Iris pigment epithelial cell (primary cell): ENCODE measurements at regions not wholly inside any gene's neighbourhood (a gene's known extent, or its start where the extent isn't known, plus 50 kb on each side); places are given as distances from the start of the nearest gene placed in this dataset.
"Not testable (repeated sequence)": the region's sequence is repeated elsewhere in the genome, so short reads cannot be mapped to it uniquely, and the experiment has no call there.

Experiments
- DNase-seq: peaks from one replicate; pipeline ENCODE4 v3.0.0-alpha.2; 2011; ENCODE audit warnings: low read depth

DNA sequence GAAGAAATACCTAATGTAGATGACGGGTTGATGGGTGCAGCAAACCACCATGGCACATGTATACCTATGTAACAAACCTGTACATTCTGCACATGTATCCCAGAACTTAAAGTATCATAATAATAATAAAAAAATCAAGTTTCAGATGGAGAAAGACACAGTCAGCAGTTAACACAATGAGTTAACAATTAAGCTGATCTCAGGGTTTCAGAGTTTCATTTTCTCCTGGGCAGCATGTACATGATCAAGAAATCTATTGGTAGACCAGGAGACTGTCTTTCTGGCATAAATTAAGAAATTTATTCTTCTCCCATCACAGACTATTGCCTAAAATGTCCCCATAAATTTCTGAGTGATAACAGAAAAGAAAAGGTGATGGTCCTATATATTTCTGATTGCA, 155.3 kb downstream of the RAD51AP2 start:
- no peak for DNase-seq

DNA sequence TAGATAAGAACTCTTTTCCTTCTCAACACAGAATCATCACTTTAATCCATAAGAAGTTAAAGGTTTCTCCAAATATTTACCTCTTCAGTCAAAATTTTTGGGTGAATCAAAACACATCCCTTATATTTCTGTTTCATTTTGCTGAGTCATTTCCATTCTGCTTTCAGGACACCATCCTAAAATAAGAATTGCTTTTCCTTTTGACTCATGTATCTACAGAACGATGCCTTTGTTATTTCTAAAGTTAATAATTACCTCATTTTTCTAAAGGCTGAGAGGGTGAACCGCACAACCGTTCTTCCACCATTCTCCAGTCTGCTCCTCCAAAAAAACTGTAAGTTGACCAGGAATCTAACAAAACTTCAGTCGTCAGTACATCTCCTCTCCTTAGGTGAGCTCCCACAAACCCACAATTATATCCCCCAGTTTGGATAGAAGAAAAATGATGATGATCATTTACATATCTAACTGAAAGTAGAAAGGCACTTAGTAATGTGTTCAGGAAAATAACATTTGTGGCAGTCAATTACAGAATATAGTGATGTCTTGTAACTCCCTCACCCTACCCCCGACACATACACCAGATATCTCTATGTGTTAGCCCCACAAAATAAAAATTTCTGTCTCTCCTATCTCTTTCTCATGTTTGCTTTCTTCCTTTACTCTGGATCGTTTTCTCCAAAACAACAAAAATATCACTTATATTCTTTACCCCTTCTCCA, 162.5 kb downstream of the RAD51AP2 start:
- no peak for DNase-seq

DNA sequence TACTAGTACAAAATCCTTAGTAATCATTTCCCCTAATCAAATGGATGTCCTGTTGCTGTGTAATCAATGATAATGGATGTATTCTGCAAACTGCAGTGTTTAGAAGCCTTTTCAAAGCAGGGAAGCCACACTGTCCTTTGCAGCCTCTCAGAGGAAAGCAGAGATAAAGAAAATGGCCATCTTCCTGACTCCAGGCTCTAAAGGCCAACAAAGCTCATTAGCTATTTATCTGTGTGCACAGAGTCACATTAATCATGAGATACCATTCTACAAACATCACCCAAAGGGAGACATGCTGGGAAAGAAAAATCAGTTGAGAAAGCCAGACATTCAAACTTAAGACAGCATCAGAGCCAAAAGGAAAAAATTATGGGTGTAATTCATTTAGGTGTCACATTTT, 165.0 kb downstream of the RAD51AP2 start:
- no peak for DNase-seq

DNA sequence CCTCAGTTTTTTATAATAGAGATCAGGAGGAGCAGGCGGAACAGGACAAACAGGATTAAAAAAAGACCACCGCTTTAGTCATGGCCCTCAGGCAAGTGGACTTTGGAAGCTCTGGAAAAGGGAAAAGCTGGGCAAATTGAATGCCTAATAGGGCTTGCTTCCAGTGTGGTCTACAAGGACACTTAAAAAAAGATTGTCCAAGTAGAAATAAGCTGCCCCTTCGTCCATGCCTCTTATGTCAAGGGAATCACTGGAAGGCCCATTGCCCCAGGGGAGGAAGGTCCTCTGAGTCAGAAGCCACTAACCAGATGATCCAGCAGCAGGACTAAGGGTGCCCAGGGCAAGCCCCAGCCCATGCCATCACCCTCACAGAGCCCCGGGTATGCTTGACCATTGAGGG, 175.5 kb downstream of the RAD51AP2 start:
- not testable (repeated sequence) for DNase-seq

DNA sequence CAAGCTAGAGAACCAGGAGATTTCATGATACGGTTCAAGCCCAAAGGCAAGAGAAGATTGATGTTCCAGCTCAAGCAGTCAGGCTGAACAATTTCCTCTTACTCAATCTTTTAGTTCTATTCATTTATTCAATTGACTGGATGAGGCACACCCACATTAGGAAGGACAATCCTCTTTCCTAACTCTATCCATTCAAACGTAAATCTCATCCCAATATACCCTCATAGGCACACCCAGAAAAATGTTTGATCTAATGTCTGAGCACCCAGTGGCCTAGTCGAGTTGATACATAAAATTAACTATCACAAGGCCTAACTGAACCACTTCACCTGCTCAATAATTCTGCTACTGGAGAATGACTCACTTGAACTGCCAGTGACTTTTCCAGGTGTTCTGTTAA, 180.7 kb downstream of the RAD51AP2 start:
- DNase-seq: no peak

DNA sequence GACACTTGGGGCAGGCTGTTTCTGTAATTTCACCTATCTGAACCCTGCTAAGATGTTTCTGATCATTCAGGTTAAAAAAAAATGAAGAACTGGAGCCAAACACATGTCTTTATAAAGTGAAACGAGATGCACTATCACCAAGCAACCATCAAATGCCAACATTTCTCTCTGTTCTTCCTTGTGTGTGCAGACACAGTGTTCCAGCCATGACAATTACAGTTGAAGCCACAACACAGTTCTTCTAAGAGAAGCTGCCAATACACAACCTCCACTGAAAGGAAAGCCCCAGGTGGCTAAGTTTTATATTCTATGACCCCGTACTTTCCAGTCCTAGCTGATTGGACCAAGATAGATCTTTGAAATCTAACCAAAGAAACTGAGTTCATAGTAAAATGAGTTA, 181.8 kb downstream of the RAD51AP2 start:
- DNase-seq: no peak

DNA sequence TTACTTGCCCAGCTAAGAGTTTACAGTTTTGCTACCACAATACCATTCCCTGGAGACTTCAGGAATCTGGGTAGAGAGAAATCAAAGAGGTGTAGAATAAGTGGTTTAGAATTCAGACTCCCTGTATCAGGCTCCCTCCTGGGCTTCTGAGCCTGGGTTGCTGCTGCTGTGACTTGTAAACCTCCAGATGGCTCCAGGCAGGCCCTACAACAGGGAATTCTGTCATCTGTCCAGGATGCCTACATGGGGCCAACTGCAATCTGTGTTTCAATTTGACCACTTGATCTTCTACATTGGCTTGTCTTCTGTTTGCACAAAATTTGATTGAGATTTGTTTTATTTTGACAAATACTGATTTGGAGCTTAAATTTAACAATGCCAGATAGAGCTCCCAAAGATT, 183.9 kb downstream of the RAD51AP2 start:
- no peak for DNase-seq

DNA sequence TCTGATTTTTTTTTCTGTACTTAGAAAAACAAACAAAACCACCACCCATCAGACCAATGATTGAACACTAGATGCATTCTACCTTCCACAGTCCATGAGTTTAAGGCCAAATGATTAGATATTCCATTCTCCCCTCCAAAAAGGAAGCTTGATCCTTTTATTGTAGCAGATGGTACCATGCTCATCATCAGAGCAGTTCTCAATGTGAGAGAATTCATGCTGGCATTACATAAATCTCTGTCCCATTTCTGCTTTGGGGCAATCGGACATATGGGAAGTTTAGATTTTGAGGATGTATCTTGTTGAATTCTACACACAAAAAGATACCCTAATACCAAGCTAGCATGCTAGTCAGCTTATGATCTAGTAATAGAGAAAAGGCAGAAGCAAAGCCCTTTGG, 186.6 kb downstream of the RAD51AP2 start:
- DNase-seq: no peak

DNA sequence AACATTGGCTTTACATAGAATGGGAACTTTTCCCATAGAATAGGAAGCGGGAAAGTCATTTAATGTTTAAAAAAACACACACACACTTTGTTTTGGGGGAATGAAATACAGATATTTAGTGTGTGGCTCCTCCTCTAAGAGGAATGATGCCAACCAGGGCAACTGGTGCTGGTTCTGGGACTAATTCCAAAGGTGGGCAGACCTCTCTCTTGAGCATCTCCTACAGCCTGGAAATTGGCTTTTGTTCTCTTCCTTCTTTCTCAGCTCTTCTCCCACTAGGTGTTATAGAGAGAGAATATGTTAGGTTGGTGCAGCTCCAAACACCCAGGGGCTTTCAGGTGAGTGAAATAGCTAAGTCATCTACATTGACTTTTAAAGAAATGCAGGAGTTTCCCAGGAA, 190.1 kb downstream of the RAD51AP2 start:
- DNase-seq: no peak

DNA sequence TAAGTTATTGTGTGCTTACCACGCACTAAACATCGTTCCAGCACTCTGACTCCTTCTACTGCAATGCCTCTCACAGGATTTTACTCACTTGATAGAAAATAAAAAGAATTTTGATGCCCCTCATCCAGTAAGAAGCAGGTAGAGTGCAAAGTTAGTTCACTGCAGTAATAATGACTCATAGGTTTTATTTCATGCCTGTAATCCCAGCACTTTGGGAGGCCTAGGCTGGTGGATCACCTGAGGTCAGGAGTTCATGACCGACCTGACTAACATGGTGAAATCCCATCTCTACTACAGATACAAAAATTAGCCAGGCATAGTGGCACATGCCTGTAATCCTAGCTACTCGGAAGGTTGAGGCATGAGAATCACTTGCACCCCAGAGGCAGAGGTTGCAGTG, 190.6 kb downstream of the RAD51AP2 start:
- no peak for DNase-seq

DNA sequence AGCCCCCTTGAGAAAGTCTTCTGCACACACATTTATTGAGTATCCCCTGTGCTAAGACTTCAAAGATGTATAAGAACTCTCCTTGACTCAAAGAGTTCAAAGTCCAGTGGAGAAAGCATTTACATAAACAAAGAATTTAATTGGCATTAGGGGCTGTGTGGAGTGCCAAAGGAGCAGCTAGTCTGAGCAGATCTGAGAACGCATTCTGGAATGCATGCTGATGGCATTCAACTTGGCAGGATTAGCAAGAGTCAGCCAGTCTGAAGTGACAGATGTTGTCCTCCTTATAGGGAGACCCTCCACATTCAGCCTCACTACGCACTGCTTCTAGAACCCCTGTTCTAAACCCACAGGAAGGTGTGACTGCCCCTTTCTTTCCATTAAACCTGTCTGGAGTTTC, 191.5 kb downstream of the RAD51AP2 start:
- no peak for DNase-seq

DNA sequence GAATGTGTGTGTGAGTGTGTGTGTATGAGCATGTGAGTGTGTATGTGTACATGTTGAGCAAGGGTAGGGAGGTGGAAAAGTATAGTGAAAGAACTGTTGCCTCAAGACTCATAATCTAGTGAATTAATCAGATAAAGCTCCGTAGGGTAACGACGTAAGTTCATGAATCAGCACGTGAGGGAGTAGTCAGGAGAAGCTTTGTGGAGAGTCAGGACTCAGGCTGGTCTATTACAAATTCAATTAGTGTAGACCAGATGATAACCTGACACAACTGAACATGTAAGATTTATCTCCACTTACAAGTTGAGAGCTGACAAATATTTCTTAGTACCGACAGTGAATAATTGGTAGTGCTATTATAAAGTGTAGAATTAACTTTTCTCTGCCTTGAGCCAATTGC, 194.5 kb downstream of the RAD51AP2 start:
- no peak for DNase-seq

DNA sequence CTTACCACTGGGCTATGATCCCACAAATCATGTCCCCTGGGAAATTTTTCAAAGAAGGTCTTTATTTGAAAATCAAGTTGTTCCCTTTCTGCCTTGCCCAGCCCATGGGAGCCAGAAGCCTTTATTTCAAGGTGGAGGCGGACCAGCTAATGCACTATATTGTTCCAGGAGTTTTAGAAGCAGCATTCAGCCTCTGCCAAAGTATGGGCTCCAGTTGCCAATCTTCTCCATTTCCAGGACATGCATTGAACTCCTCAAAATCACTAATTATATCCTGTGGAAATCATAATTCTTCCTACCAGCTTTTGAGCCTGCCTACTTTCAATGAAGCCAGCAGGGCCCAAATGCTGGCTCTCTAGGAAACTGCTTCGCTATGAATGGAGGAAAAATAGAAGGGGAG, 195.8 kb downstream of the RAD51AP2 start:
- DNase-seq: no peak

DNA sequence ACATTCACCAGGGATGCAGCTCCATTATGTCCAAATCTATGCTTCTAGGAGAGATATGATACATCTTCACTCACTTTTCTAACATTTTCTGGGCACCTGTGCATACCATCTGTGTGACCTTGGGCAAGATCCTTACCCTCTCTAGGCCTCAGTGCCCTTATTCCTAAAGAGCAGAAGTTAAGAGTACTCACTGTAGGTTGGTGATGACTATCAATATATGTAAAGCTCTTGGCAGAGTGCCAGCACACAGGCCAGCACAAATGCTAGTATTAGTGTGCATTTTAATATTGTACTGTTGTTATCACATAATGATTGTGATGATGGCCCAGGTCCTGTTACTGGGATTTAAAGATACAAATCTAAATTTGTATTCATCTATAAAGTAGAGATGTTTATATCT, 199.2 kb downstream of the RAD51AP2 start:
- no peak for DNase-seq

DNA sequence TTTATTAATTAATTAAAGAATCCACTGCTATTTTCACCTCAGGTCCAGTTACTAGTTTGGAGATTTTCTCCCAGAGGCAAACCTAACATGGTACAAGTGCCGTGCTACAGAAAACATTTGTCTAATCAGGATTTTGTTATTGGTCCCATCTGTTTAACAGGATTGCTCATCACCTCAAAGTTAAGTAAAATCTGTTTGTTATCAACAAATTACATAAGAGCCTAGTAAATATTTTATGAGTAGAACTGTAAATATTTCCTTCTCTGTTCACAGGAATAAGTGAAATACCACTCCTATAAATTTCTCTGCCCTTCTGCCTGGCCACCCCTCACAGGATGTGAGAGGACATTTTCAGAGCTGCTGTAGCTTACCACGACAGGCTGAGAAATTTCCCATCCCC, 200.2 kb downstream of the RAD51AP2 start:
- no peak for DNase-seq

DNA sequence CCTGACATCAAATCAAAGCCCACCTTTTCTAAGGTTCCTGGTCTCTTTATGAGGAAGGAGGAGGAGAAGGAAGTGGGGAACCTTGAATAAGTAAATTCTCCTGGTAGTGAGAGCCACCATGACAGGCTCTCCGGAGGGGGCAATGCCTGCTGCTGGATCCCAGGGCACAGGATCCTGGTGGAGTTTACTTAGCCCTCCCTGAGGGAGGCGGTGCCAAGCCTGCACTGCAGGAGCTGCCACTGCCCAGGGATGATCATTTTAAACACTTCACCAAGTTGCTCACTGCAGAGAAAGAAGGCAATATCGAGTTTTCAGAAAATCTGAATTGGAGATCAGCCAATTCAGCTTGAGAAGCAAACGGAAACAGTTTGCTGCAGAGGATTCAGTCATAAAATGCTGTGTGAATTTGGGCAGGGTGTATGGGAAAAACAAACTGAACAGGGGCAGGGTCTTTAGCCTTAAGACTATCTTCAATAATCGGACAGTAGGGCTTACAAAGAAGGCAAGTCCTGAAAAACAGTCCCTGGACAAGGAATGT, 200.7 kb downstream of the RAD51AP2 start:
- no peak for DNase-seq

DNA sequence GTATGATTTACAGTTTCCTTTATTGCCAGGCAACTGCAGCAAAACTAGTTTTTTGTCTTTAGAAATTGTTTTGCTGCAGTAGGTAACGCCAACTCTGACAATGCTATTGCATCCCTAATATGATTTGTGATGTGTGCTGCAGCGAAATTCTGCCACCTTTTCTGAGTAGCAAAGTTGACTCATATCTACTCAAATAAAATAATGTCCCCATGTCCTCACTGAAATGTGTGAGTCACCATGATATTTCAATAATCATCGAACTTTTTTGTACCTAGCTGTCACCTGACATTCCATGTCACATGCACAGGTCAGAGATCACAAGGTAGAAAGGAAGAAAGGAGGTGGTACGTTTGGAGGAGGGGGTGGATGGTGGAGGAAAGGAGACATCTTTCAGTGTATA, 205.0 kb downstream of the RAD51AP2 start:
- DNase-seq: no peak

DNA sequence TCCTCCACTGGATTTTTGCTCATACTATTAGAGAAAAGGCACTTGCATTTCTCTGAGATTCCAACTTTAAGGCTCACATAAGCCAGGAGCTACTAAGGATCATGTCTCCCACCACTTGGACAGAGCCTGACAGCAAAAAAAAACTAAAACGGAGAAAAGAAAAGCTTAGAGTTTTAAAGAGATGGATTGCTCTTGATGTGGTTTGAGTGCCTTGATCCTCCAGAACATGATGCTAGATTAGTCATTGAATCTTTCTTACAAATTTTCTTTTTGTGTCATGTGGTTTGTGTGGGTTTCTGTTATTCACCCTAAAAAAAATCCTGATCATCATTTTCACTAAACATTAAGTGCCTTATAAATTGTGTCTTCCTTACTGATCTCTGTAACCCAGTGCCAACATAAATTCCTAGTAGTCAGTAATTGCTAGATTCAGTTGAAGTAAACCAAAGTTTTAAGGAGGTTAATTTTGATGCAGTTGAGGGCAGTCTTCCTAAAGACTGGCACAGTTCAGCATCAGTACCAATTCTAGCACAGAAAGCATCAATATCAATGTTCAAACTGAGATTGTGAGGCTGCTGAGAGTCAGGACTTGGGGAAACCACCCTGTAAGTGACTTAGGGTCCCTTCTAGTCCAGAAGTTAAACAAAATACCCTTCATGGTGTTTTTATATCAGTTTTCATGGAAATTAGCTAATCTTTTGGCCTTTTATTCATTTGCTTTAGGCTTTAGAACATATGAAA, 206.3 kb downstream of the RAD51AP2 start:
- peak; percentile 30 for DNase-seq

DNA sequence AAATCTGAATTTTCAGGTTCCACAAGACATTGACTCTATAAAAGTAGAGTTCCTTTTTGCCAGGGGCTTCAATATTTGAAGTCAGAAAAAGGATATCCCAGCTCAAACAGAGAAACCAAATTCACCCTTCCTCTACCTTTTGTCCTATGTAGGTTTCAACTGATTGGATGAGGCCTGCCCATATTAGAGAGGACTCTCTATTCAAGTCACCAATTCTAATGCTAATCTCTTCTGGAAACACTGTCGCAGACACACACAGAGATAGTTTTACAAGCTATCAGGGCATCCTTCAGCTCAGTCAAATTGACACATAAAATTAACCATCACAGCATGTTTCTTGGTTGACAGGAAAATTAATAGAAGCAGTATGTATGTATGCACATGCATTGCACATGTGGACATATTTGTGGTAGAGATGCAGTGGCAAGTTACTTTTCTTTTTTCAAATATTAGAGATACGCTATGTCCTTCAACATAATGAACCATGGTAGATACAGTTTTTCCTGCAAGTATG, 207.1 kb downstream of the RAD51AP2 start:
- DNase-seq: no peak

DNA sequence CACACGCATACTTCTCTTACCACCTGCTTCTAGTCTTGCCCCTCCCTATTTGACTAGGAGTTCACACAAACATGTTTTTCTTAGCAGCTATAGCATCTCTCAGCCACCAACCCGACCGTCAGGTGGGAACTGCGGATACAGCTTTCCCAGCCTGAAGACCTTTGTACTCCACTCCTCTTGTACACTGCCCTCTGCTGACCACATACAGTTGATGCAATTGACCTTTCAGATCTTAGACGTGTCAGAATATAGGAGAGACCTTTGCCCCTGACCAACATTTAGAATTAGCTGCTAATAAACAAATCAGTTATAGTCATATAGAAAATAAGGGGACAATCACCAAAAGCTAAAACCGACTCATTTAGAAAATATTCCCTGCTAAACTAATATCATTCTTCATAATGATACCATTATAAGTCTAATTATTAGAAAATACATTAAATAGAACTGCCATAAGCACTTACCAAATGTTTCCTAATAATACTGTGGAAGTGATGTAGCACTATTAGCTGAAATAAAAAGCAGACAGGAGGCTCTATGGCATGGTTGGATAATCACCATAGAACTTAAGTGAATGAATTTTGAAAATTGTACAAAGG, 208.4 kb downstream of the RAD51AP2 start:
- DNase-seq: peak; percentile 64

DNA sequence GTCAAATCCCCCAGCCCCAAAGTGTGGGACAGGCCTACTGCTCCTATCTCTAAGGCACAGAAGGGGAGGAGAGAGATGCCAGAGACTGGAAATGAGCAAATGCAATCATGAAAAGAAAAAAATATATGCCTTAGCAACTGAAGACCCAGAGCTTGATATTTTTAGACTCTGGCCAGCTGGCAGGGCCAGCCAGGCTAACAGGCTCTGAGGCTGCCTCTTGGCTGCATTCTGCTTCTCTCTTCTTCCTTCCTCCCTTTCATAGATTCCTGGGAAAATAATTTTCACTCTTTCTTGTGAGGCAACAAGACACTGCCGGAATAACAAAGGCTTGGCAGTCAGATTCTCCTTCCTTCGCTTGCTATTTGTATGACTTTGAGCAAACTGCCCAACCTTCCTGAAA, 209.1 kb downstream of the RAD51AP2 start:
- DNase-seq: no peak

DNA sequence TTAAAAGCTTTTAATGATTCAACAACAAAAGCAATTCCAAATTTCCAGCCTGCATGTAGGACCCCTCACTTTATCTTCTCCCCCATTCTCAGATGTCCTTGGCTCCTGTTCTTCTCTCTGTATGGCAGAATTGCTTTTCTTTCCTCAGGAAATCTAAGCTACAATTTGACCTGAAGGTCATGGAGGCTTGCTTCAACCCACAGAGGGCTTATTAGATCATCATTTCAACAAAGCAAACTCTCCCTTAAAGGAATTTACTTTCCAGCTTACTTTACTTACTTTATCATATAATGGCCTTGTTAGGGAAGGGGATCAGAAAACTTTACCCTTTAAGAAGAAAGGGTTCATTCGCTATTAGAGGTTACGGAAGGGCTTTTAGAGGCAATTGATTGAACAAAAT, 211.5 kb downstream of the RAD51AP2 start:
- peak; percentile 67 for DNase-seq

DNA sequence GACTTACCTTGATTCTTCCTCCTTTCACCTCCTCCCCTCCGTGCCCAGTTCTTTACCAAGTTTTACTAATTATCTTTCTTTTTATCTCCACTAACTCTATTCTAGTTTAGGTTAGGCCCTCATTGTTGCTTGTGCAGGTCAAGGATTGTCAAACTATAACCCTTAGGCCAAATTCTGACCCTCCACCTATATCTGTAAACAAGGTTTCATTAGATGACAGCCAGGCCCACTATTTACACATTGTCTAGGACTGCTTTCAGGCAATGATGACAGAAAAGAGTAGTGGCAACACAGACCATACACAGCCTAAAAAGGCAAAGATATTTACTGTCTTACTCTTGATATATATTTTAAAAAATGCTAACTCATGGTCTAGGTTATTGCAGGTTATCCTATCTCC, 212.0 kb downstream of the RAD51AP2 start:
- DNase-seq: no peak
